ENCODE measurements at regions not wholly inside any gene's neighbourhood (a gene's known extent, or its start where the extent isn't known, plus 50 kb on each side); places are given as distances from the start of the nearest gene placed in this dataset.

GRCh38 chrX:99795495-99795894, 614.6 kb downstream of the PCDH19 start:
- TF ChIP-seq GATA1 (IDR thresholded peaks at IDR 0.05; ENCODE audit: low read depth, low read length) (no peak), POLR2A (IDR thresholded peaks at IDR 0.05; ENCODE audit: low read length) (no peak)
- DNase-seq, result no peak

GRCh38 chrX:99782516-99783040, 627.5 kb downstream of the PCDH19 start:
- TF ChIP-seq GATA1 (IDR thresholded peaks at IDR 0.05; ENCODE audit: low read depth, low read length) (no peak), POLR2A (IDR thresholded peaks at IDR 0.05; ENCODE audit: low read length) (no peak)
- no peak for DNase-seq

- DNase-seq, result no peak
- TF ChIP-seq POLR2A (IDR thresholded peaks at IDR 0.05; ENCODE audit: low read length) (no peak), GATA1 (IDR thresholded peaks at IDR 0.05; ENCODE audit: low read depth, low read length) (no peak)
Observed at GRCh38 chrX:99777912-99778311, 632.2 kb downstream of the PCDH19 start.

GRCh38 chrX:99761731-99762130, 648.3 kb downstream of the PCDH19 start:
- TF ChIP-seq GATA1 (IDR thresholded peaks at IDR 0.05; ENCODE audit: low read depth, low read length) (no peak), POLR2A (IDR thresholded peaks at IDR 0.05; ENCODE audit: low read length) (no peak)
- DNase-seq, result no peak

- no peak for TF ChIP-seq POLR2A (IDR thresholded peaks at IDR 0.05; ENCODE audit: low read length)
- TF ChIP-seq GATA1 (IDR thresholded peaks at IDR 0.05; ENCODE audit: low read depth, low read length), result no peak
- DNase-seq, result no peak
Observed at GRCh38 chrX:99752776-99753175, 657.3 kb downstream of the PCDH19 start.

- no peak for DNase-seq
Observed at GRCh38 chrX:99750721-99751120, 659.4 kb downstream of the PCDH19 start.

GRCh38 chrX:99722094-99722493, 688.0 kb downstream of the PCDH19 start:
- DNase-seq, result no peak
- TF ChIP-seq GATA1 (IDR thresholded peaks at IDR 0.05; ENCODE audit: low read depth, low read length) (no peak), POLR2A (IDR thresholded peaks at IDR 0.05; ENCODE audit: low read length) (no peak)

More at GRCh38 chrX:99750721-99751120, 659.4 kb downstream of the PCDH19 start:
- TF ChIP-seq POLR2A (IDR thresholded peaks at IDR 0.05; ENCODE audit: low read length) (no peak), GATA1 (IDR thresholded peaks at IDR 0.05; ENCODE audit: low read depth, low read length) (no peak)

- TF ChIP-seq GATA1 (IDR thresholded peaks at IDR 0.05; ENCODE audit: low read depth, low read length) (no peak), POLR2A (IDR thresholded peaks at IDR 0.05; ENCODE audit: low read length) (no peak)
- DNase-seq, result no peak
Observed at GRCh38 chrX:99719140-99719539, 690.9 kb downstream of the PCDH19 start.

- no peak for DNase-seq
- TF ChIP-seq GATA1 (IDR thresholded peaks at IDR 0.05; ENCODE audit: low read depth, low read length), result no peak
- TF ChIP-seq POLR2A (IDR thresholded peaks at IDR 0.05; ENCODE audit: low read length), result no peak
Observed at GRCh38 chrX:99717716-99718115, 692.4 kb downstream of the PCDH19 start.

- no peak for DNase-seq
- no peak for TF ChIP-seq POLR2A (IDR thresholded peaks at IDR 0.05; ENCODE audit: low read length)
Observed at GRCh38 chrX:99705701-99706100, 704.4 kb downstream of the PCDH19 start.

GRCh38 chrX:99703473-99703872, 706.6 kb downstream of the PCDH19 start:
- DNase-seq, result no peak

GRCh38 chrX:99698451-99698850, 711.6 kb downstream of the PCDH19 start:
- TF ChIP-seq GATA1 (IDR thresholded peaks at IDR 0.05; ENCODE audit: low read depth, low read length) (no peak), POLR2A (IDR thresholded peaks at IDR 0.05; ENCODE audit: low read length) (no peak)
- DNase-seq, result no peak

More at GRCh38 chrX:99703473-99703872, 706.6 kb downstream of the PCDH19 start:
- no peak for TF ChIP-seq GATA1 (IDR thresholded peaks at IDR 0.05; ENCODE audit: low read depth, low read length)
- TF ChIP-seq POLR2A (IDR thresholded peaks at IDR 0.05; ENCODE audit: low read length), result no peak

GRCh38 chrX:99663136-99663535, 746.9 kb downstream of the PCDH19 start:
- TF ChIP-seq POLR2A (IDR thresholded peaks at IDR 0.05; ENCODE audit: low read length) (no peak), GATA1 (IDR thresholded peaks at IDR 0.05; ENCODE audit: low read depth, low read length) (no peak)
- no peak for DNase-seq

GRCh38 chrX:99654188-99654587, 755.9 kb downstream of the PCDH19 start:
- no peak for TF ChIP-seq POLR2A (IDR thresholded peaks at IDR 0.05; ENCODE audit: low read length)
- TF ChIP-seq GATA1 (IDR thresholded peaks at IDR 0.05; ENCODE audit: low read depth, low read length), result no peak
- no peak for DNase-seq

- no peak for TF ChIP-seq GATA1 (IDR thresholded peaks at IDR 0.05; ENCODE audit: low read depth, low read length)
- DNase-seq, result no peak
Observed at GRCh38 chrX:99653352-99653751, 756.7 kb downstream of the PCDH19 start.

- TF ChIP-seq POLR2A (IDR thresholded peaks at IDR 0.05; ENCODE audit: low read length) (no peak), GATA1 (IDR thresholded peaks at IDR 0.05; ENCODE audit: low read depth, low read length) (no peak)
- no peak for DNase-seq
Observed at GRCh38 chrX:99613041-99613440, 797.0 kb downstream of the PCDH19 start.

All from erythroblast (primary cell).